ENCODE measurements at regions not wholly inside any gene's neighbourhood (a gene's known extent, or its start where the extent isn't known, plus 50 kb on each side); places are given as distances from the start of the nearest gene placed in this dataset.

GRCh38 chr4:177957596-177958360, 515.5 kb upstream of the AGA start:
- H3K36me3 ChIP-seq: no peaks in the 10 kb centered on the region
- no peak for TF ChIP-seq CTCF (IDR thresholded peaks at IDR 0.05)
- intact Hi-C loops (cut with DNase I): no loop called here
- DNase-seq (peak in 2 of 4 donors; percentile 52 to 76), ATAC-seq (no peak)
- H3K27me3 ChIP-seq: no peaks in the 10 kb centered on the region
- H3K9me3 ChIP-seq: no peaks in the 10 kb centered on the region
- H3K4me1 ChIP-seq: no peaks in the 10 kb centered on the region
- H3K4me3 ChIP-seq: no peak overlapping the region
- no peak overlapping the region for H3K27ac ChIP-seq

- Histone ChIP-seq H3K4me1 (no peaks in the 10 kb centered on the region), H3K4me3 (no peak overlapping the region), H3K36me3 (no peaks in the 10 kb centered on the region), H3K9me3 (no peaks in the 10 kb centered on the region), H3K27me3 (no peaks in the 10 kb centered on the region), H3K27ac (no peak overlapping the region)
- ATAC-seq (no peak), DNase-seq (peak in 2 of 4 donors; percentile 14 to 41)
- intact Hi-C loops (cut with DNase I): no loop called here
- TF ChIP-seq CTCF (IDR thresholded peaks at IDR 0.05): no peak
Measured at GRCh38 chr4:177960566-177960965, 518.3 kb upstream of the AGA start.

- H3K36me3 ChIP-seq: no peaks in the 10 kb centered on the region
- no peak for TF ChIP-seq CTCF (IDR thresholded peaks at IDR 0.05)
- no peak overlapping the region for H3K4me3 ChIP-seq
- H3K27ac ChIP-seq: no peak overlapping the region
- no peaks in the 10 kb centered on the region for H3K9me3 ChIP-seq
- ATAC-seq (no peak), DNase-seq (no peak)
- intact Hi-C loops (cut with DNase I): no loop called here
- no peaks in the 10 kb centered on the region for H3K4me1 ChIP-seq
- H3K27me3 ChIP-seq: no peaks in the 10 kb centered on the region
Measured at GRCh38 chr4:177961761-177962380, 519.6 kb upstream of the AGA start.

- no peaks in the 10 kb centered on the region for H3K9me3 ChIP-seq
- no peak overlapping the region for H3K27ac ChIP-seq
- H3K4me1 ChIP-seq: no peaks in the 10 kb centered on the region
- intact Hi-C loops (cut with DNase I): no loop called here
- no peaks in the 10 kb centered on the region for H3K36me3 ChIP-seq
- ATAC-seq (no peak), DNase-seq (no peak)
- no peaks in the 10 kb centered on the region for H3K27me3 ChIP-seq
- H3K4me3 ChIP-seq: no peak overlapping the region
- TF ChIP-seq CTCF (IDR thresholded peaks at IDR 0.05): no peak
Measured at GRCh38 chr4:177964061-177964460, 521.8 kb upstream of the AGA start.

- H3K27ac ChIP-seq: no peak overlapping the region
- DNase-seq (no peak), ATAC-seq (no peak)
- intact Hi-C loops (cut with DNase I): no loop called here
- no peaks in the 10 kb centered on the region for H3K4me1 ChIP-seq
- no peak overlapping the region for H3K4me3 ChIP-seq
- H3K9me3 ChIP-seq: peaks cover 0 to 2% of the 10 kb centered on the region in 2 donors
- H3K27me3 ChIP-seq: no peaks in the 10 kb centered on the region
- TF ChIP-seq CTCF (IDR thresholded peaks at IDR 0.05): no peak
- no peaks in the 10 kb centered on the region for H3K36me3 ChIP-seq
Measured at GRCh38 chr4:177964693-177965168, 522.5 kb upstream of the AGA start.
